A673 (cell line): ENCODE measurements at regions not wholly inside any gene's neighbourhood (a gene's known extent, or its start where the extent isn't known, plus 50 kb on each side); places are given as distances from the start of the nearest gene placed in this dataset.

ENCODE experiments used
- EZH2 ChIP-seq: fragments of 200-600 bp; sonication (generic); IDR thresholded peaks from 2 replicates; pipeline ENCODE4 v1.6.1; 2017; ENCODE audit warnings: borderline replicate concordance, low read depth, mild to moderate bottlenecking, mixed read lengths, antibody characterized with exemption, low read length; ENCODE audit not compliant: poor library complexity, severe bottlenecking
- TF ChIP-seq, protein P1 (sequence below): fragments of 300-800, 200-600 bp; sonication (generic); conservative IDR thresholded peaks from 2 replicates; pipeline ENCODE4 v1.5.1; 2017; ENCODE audit warnings: low read depth, mild to moderate bottlenecking, antibody characterized with exemption, low read length, moderate library complexity, mixed read lengths

DNA sequence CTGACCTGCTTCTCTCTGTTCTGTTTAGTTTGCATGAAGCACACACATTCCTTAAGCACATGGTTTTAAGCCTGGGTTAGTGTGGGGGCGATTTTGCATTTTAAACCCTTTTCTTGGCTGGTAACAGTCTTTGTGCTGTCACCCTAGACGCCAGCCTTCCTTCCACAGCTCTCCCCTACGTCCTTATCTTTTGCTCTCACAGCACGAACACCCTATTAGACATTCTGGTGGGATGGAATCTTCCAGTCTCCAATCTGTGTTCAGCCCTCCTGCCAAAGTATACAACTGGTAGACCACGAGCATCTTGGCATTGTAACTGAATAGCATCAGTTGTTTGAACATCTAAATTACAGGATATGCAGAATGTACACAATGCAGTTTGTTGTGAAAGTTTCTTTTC, 316.9 kb upstream of the IRX2 start:
- TF ChIP-seq, protein P1, sequence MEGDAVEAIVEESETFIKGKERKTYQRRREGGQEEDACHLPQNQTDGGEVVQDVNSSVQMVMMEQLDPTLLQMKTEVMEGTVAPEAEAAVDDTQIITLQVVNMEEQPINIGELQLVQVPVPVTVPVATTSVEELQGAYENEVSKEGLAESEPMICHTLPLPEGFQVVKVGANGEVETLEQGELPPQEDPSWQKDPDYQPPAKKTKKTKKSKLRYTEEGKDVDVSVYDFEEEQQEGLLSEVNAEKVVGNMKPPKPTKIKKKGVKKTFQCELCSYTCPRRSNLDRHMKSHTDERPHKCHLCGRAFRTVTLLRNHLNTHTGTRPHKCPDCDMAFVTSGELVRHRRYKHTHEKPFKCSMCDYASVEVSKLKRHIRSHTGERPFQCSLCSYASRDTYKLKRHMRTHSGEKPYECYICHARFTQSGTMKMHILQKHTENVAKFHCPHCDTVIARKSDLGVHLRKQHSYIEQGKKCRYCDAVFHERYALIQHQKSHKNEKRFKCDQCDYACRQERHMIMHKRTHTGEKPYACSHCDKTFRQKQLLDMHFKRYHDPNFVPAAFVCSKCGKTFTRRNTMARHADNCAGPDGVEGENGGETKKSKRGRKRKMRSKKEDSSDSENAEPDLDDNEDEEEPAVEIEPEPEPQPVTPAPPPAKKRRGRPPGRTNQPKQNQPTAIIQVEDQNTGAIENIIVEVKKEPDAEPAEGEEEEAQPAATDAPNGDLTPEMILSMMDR, result no peak
- TF ChIP-seq EZH2, result no peak
